ENCODE measurements at regions not wholly inside any gene's neighbourhood (a gene's known extent, or its start where the extent isn't known, plus 50 kb on each side); places are given as distances from the start of the nearest gene placed in this dataset.
A peak's percentile ranks its signal among the peaks of the same experiment; 100 is the strongest.

DNA sequence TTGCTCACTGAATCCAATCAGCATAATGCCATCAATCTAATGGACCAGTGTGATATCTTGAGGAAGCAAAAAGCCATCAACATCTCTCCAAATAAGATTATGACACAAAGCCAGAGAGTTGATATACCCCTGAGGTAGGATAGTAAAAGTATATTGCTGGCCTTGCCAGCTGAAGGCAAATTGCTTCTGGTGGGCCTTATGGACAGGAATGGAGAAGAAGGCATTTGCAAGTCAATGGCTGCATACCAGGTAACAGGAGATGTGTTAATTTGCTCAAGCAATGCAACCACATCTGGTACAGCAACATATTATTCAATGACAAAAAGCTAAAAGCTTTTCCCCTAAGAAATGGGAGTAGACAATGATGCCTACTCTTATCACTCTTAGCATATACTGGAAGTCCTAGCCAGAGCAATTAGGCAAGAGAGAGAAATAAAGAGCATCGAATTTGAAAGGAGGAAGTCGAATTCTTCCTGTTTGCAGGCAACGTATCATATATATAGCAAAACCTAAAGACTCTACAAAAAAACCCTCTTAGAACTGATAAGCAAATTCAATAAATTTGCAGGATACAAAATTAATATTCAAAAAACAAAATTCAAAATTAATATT is 216.1 kb upstream of the RASA1 start:
- DNase-seq (ENCODE audit: low read depth) = no peak
- TF ChIP-seq, protein P1, sequence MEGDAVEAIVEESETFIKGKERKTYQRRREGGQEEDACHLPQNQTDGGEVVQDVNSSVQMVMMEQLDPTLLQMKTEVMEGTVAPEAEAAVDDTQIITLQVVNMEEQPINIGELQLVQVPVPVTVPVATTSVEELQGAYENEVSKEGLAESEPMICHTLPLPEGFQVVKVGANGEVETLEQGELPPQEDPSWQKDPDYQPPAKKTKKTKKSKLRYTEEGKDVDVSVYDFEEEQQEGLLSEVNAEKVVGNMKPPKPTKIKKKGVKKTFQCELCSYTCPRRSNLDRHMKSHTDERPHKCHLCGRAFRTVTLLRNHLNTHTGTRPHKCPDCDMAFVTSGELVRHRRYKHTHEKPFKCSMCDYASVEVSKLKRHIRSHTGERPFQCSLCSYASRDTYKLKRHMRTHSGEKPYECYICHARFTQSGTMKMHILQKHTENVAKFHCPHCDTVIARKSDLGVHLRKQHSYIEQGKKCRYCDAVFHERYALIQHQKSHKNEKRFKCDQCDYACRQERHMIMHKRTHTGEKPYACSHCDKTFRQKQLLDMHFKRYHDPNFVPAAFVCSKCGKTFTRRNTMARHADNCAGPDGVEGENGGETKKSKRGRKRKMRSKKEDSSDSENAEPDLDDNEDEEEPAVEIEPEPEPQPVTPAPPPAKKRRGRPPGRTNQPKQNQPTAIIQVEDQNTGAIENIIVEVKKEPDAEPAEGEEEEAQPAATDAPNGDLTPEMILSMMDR (conservative IDR thresholded peaks at IDR 0.05; ENCODE audit: low read depth, low read length) = no peak
- no peak overlapping the region for H3K4me3 ChIP-seq (ENCODE audit: low read depth, low read length)

DNA sequence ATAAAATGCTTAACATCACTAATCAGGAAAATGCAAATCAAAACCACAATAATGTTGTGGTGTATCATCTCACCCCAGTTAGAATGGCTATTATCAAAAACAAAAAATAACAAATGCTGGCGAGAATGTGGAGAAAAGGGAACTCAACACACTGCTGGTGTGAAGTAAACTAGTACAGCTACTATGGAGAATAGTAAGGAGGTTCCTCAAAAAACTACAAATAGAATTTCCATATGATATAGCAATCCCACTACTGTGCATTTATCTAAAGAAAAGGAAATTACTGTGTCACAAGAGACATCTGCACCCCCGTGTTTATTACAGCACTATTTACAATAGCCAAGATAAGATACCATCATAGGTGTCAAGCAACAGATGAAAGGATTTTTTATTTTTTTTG is 214.5 kb upstream of the RASA1 start:
- TF ChIP-seq, protein P1 (conservative IDR thresholded peaks at IDR 0.05; ENCODE audit: low read depth, low read length) = no peak
- DNase-seq (ENCODE audit: low read depth) = no peak
- H3K4me3 ChIP-seq (ENCODE audit: low read depth, low read length) = no peak overlapping the region

DNA sequence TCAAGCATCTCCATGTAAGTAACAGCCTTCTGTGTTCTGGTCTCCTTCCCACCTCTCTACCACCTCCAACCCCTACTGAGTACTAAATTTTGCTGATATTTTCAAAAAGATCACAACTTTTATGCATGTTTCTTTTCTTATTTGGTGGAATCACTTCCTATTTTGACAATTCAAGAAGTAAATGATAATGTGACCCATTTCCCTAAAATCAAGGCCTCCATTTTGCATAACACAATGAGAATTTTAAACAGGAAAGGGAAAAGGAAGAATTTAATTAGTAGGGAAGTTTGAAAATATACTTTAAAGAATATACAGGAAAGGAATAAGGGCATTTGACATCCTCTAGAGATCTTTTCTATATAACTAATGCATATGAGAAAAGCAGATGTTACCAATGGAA is 212.9 kb upstream of the RASA1 start:
- no peak for DNase-seq (ENCODE audit: low read depth)
- H3K4me3 ChIP-seq (ENCODE audit: low read depth, low read length) = no peak overlapping the region
- TF ChIP-seq, protein P1 (conservative IDR thresholded peaks at IDR 0.05; ENCODE audit: low read depth, low read length) = no peak

DNA sequence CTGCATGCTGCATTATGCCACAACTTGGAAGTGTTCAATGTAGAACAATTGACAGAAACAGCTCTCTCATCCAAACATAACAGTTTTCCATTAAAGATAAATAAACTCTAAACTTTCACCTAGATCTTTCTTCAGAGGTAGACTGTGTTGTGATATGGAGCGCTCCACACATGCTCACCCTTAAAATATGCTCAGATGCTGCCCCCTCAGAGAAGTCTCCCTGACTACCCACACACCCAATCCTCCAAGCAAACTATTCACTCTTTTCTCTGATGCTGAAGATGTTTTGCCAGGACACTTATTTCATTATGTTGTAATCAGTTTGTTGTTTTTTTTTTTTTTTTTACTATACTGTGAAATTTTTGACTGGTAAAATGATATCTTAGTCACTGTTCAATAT is 206.6 kb upstream of the RASA1 start:
- TF ChIP-seq, protein P1 (conservative IDR thresholded peaks at IDR 0.05; ENCODE audit: low read depth, low read length) = no peak
- no peak overlapping the region for H3K4me3 ChIP-seq (ENCODE audit: low read depth, low read length)
- DNase-seq (ENCODE audit: low read depth) = no peak

DNA sequence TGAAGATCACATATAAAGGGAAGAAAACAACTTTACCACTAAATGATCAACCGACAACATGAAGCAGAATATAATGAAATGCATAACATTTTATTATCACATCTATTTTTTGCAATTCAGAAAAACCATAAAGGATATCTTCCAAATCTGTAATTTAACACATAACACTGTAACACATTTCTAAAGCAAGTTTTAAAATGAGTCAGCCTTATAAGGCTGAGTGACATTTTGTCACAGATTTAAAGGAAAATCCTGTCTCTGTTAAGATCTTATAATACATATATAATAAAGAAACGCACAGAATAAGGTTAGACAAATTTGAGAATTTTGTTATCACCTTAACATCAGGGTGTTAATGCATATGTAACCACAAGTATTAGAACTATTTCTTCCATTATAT is 198.4 kb upstream of the RASA1 start:
- TF ChIP-seq, protein P1 (conservative IDR thresholded peaks at IDR 0.05; ENCODE audit: low read depth, low read length) = no peak
- no peak for DNase-seq (ENCODE audit: low read depth)
- no peak overlapping the region for H3K4me3 ChIP-seq (ENCODE audit: low read depth, low read length)

DNA sequence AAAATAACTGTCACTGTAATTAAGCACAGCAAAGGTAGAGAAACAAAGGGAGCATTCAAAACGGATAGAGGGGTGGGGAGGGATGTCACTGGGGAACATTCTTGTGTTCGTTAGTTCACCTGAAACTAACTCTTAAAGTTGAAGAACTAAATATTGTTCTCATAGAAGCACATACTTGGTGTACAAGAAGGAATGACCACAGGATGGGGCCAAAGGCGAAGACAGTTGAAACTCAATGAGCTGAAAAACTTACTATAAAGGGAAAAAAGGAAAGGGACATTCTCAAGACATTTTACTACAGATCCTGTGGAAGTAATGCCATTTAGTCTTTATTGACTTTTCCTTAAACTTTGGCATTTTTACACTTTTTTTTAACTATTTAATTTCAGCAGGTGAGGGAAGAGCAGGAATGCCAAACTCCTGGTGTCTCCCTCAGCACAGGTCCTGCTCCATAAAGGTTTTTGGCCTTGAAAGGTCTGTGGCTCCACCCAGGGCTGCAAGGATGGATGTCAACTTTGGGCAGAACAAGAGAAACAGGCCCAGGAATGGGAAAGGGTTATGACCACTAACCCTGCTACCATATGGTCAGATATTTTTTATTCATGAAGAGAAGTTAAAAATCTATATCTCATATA is 197.6 kb upstream of the RASA1 start:
- no peak overlapping the region for H3K4me3 ChIP-seq (ENCODE audit: low read depth, low read length)
- TF ChIP-seq, protein P1 (conservative IDR thresholded peaks at IDR 0.05; ENCODE audit: low read depth, low read length) = peak; percentile 83
- DNase-seq (ENCODE audit: low read depth) = peak; percentile 27

DNA sequence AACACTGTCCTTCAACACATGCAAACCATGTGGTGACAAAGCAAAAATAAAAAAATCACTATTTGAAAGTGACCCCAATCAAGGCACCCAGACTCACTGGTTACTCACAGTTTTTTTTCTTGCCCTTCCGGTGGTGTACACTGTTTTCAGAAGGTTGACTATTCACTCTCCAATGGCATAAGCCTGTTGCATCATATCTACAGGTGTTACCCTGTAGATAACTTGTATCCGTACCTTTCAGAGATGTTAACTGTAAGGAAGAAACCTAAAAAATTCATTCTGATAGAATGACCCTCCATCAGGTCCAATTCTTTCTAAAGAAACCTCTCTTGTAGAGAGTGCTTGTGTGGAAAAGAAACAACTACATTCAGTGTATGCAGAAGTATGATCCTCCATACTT is 193.6 kb upstream of the RASA1 start:
- TF ChIP-seq, protein P1 (conservative IDR thresholded peaks at IDR 0.05; ENCODE audit: low read depth, low read length) = no peak
- H3K4me3 ChIP-seq (ENCODE audit: low read depth, low read length) = no peak overlapping the region
- DNase-seq (ENCODE audit: low read depth) = no peak
